NT2/D1 (cell line): ENCODE measurements at regions not wholly inside any gene's neighbourhood (a gene's known extent, or its start where the extent isn't known, plus 50 kb on each side); places are given as distances from the start of the nearest gene placed in this dataset.

Source experiments
- SUZ12 ChIP-seq: IDR thresholded peaks from 2 replicates; pipeline ENCODE4 v1.6.1; 2011; ENCODE audit not compliant: insufficient read length, insufficient read depth; ENCODE audit errors: extremely low read depth
- YY1 ChIP-seq: IDR thresholded peaks from 2 replicates; pipeline ENCODE4 v1.6.1; 2011; ENCODE audit not compliant: insufficient read length, insufficient read depth
- ZNF274 ChIP-seq: IDR thresholded peaks from 2 replicates; pipeline ENCODE4 v1.6.1; 2011; ENCODE audit warnings: mild to moderate bottlenecking, low read depth, low read length

- TF ChIP-seq SUZ12: no peak
- no peak for TF ChIP-seq YY1
- no peak for TF ChIP-seq ZNF274
Observed at GRCh38 chr13:83547043-83547442, 335.2 kb downstream of the SLITRK1 start.
